Dermis microvascular lymphatic vessel endothelial cell (primary cell): ENCODE measurements at regions not wholly inside any gene's neighbourhood (a gene's known extent, or its start where the extent isn't known, plus 50 kb on each side); places are given as distances from the start of the nearest gene placed in this dataset.

Experiments used
- DNase-seq, 2 donors: peaks; one replicate each; pipeline versions ENCODE4 v3.0.0 to v3.0.0-alpha.2; 2010; ENCODE audit warnings: low read depth in 2 of 2

DNA sequence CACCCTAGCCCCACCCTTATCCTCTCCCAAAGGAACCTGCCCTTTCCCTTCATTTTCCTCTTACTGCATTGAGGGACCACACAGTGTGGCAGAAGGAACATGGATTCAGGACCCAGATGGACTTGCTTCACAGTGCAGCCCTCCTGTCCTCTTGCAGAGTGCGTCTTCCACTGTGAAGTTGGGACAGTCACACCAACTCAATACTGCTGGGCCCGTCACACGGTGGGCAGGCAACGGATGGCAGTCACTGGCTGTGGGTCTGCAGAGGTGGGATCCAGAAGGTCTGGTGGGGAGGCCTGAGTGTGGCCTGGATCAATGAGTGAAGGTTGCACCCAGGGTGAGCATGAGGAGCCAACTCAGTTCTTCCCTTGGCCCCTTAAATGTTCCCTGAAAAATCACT is 129.9 kb upstream of the B3GAT1 start:
- DNase-seq, result no peak

GRCh38 chr11:134541355-134541754 is 129.3 kb upstream of the B3GAT1 start:
- DNase-seq, result no peak

DNA sequence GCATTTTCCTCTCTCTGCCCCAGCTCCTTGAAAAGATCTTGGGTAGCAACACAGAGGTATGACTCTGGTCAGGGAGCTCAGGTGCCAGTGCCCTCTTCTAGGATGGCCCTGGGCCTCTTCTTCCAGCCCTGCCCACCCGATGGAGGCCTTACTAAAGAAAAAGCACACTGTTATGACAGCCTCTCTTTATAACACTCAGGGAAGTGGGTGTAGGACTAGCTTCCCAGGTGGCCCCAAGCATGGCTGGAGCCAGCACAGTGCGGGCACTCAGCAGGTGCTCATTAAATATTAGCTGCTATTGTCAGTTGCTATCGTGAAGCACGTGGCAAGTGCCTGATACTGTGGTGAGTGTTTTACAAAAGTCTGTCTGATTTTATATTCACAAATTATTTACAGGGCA is 127.2 kb upstream of the B3GAT1 start:
- no peak for DNase-seq

DNA sequence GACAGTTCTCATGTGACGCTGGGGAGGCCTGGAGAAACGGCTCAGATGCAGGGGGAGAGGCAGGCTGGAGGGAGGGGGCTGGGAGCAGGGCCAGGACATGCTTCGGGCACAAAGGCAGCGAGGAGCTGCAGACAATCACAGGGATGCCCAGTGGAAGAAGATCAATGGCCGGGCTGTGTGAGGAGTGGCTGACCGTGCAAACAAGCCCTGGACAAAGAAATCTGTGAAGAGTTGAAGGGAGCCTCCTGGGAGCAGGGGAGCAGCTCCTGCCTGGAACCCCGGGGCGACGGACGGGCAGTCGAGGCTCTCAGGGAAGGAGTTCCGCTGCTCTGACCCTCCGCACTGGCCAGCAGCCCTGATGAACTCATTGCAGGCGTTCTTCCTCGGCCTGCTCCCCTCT is 126.7 kb upstream of the B3GAT1 start:
- no peak for DNase-seq

DNA sequence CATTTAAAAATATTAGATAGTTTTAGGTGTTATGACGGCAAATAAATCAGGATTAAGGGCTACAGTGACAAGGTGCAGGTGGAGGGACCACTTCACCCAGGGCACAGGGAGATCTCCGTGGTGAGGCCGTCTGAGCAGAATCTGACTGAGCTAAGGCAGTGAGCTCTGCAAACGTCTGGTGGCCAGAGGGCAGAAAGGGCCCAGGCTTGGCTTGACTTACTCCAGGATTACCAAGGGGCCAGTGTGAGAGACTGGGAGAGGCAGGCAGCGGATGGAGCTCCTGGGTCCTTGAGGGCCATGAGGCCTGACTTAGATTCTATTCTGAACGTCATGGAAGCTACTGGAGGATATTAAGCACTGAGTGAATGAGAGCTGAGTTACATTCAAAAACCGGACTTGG is 125.9 kb upstream of the B3GAT1 start:
- DNase-seq, result no peak

- DNase-seq, result no peak
These were observed 125.3 kb upstream of the B3GAT1 start for GRCh38 chr11:134537296-134537695.

- DNase-seq, result no peak
These were observed 124.6 kb upstream of the B3GAT1 start for GRCh38 chr11:134536677-134537076.

DNA sequence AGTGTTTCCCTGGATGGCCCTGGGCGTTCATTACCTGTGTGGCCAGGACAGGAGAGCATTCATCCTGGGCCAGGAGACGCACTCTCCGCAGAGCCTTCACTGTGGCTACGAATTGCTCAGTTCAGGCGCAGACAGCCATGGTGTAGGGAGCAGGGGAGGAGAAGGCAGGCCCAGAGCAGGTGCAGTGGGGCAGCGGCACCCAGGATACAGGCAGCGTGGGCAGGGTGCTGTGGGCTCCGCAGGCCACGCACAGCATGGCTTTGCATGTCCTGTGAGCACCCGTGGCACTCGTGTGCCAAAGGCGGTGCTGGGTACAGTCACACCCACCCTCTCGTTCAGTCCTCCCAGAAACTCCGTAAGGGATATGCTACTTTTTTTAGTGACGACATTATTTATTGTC is 124.2 kb upstream of the B3GAT1 start:
- DNase-seq, result no peak

GRCh38 chr11:134535029-134536025 is 123.3 kb upstream of the B3GAT1 start:
- no peak for DNase-seq

DNA sequence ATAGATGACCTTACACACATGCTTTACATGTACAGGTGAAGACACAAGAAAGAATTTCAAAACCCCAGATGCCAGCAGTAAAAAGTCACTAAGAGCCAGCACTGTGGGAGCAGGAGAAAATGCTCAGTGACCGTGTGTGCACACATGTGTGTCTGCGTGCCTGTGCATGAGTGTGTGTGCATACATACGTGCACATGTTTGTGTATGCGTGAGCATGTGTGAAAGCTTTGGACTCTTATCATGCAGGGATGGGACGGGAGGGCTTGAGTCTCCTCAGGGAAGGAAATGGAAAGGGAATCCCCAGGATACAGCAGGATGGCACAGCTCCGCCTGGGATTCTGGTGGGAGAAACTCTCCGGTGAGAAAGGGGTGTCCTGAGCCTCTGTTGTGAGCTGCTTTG is 121.5 kb upstream of the B3GAT1 start:
- DNase-seq, result no peak

- DNase-seq, result no peak
These were observed 120.9 kb upstream of the B3GAT1 start for GRCh38 chr11:134532921-134533421.

DNA sequence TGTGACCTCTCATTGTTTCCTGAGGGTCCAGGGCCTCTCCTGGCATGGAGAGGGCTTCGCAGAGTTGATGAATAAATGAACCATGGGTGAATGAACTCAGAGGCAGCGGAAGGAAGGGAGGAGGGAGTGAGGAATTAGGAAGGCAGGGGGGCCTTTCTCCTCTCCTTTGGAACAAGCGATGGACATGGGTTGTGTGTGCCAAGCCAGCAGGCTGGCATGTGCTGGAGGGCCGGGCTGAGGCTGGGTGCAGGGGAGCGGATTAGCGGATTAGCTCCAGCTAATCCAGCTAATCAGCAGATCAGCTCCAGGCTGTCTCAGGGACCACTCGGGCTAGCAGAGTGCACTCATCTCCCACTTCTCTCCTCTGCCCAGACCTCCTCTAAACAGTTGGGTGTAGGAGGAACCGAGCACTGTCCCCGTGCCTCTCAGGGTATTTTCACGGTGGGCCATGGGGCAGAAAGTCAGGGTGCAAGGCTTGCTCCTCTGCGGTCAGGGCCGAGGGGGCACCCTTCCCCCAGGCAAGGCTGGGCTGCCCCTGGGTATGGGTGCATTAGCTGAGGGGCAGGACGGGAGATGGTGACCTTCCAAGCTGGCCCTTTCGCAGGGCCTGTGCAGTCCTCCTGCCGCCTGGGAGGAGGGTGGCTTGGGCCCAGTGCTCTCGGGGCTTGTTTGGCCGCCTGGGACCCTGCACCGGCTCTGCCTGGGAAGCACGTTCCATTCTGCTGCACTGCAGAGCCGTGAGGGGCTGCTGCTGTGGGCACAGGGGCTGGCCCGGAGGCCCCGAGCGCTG is 120.3 kb upstream of the B3GAT1 start:
- no peak for DNase-seq

GRCh38 chr11:134531327-134532130 is 119.5 kb upstream of the B3GAT1 start:
- DNase-seq, result no peak

DNA sequence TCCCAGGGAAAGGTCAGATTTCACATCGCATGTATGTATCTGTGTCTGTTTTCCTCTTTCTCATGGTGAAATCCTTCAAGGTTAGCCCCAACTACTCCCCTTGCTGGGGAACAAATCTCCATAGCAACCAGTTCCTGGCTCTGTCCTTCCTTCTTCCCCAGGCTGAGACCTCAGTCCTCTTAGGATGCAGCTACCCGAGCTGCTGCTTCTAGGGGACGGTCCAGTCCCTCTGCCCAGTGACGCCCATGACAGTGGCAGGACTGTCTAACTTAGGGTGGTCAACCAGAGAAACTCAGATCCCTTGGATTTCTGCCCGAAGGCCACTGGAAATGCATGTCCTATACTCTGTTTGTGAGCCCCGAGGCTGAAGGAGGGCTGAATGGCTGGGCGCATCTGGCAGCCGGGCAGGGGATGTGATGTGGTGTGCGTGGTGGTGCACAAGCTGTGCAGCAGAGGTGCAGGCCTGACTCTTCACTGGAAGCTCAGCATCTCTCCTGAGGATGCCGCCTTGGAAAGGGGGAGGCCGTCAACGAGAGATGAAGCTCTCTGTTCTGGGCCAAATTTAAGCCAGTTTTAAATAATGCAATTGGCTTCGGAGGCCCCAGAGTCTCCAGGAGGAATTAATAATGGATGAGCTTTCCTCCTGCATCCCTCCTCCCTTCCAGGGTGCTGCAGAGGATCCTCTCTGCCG is 118.7 kb upstream of the B3GAT1 start:
- DNase-seq, result no peak

DNA sequence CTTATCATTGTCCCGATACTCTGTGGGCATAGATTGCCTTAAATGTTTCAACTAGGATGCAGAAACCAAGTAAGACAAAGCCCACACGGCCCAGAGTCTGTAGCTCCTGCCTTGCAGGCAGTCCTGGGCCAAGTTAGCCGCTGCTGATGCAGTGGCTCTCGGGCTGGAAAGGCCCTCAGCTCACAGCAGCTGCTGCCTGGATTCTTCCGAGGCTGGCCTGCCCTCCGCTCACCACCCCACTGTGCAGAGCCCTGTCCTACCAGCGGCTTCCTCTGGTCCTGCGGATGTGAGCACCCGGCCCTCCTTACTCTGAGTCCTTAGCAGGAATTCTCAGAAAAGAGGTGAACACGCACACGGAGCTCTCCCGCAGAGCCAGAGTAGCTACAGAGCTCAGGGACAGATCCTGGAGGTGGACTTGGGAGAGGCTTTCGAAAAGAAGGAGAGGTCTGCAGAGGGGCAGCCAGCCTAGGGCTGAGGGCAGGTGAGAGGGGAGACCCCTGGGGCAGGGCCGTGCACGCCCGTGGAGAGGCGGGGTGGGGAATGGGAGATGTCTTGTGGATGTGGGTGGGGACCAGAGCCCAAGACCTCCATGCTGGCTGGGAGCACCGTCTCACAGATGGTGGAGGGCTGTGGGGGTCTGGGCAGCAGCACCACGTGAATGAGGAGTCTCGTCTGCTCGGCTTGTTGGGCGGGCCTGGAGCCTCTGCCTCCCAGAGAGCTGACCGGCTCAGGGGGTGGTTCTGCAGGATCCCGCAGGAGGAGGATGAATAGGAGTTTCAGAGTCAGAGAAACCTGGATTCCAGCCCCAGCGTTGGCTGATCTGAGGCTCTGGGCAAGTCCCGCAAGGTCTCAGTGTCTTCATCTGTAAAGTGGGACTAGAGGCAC is 117.4 kb upstream of the B3GAT1 start:
- DNase-seq, result no peak

GRCh38 chr11:134528453-134528852 is 116.4 kb upstream of the B3GAT1 start:
- no peak for DNase-seq

DNA sequence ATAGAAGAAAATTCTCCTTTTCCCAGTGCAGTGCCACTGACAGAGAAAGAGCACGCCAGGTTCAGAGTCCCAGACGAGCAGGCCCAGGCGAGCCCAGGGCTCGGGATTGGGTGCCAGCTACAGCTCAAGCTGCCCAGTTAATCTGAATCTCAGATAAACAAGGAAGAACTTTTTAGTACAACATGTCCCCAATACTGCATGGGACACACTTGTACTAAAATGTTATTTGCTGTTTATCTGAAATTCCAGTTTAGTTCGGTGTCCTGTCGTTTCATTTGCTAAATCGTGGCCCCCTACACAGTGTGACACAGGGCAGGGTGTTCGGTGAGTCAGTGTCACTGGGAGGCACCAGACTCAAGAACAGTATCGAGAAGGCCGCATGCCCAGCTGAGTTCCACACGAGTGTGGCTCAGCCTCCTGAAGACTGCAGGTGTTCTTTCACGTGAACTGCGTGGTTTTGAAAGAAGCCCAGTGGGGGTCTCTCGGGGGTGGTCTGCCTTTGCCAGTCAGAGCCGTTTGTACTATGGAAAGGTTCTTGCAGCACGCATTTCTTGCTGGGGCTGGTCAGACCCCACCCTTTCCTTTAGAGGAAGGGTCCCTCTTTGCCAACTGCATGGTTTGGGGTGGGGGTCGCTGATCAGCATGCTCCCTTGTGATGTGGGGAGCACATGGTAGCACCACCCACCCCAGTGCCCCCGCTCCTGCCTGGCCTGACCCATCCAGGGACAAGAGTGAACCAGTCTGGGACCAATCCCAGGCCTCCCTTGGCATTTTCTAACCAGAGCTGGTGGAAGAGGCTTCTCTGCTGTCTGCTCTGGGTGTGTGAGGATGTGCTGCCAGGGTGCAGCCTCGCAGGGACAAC is 115.6 kb upstream of the B3GAT1 start:
- DNase-seq, result no peak

GRCh38 chr11:134524896-134525845 is 113.1 kb upstream of the B3GAT1 start:
- no peak for DNase-seq
